D721Med (cell line): ENCODE measurements at regions not wholly inside any gene's neighbourhood (a gene's known extent, or its start where the extent isn't known, plus 50 kb on each side); places are given as distances from the start of the nearest gene placed in this dataset.
A peak's percentile ranks its signal among the peaks of the same experiment; 100 is the strongest.

ENCODE experiments used
- DNase-seq: peaks from one replicate; pipeline ENCODE4 v3.0.0; 2011; ENCODE audit warnings: low spot score; ENCODE audit not compliant: insufficient read length
- FAIRE-seq: peaks from 2 replicates; lab custom pipeline; 2011; peaks lifted over from hg19 to GRCh38; lab: Jason Lieb, UNC
- CTCF ChIP-seq: IDR thresholded peaks from 2 replicates; pipeline ENCODE4 v1.5.1; 2012; ENCODE audit warnings: mild to moderate bottlenecking, control low read depth; ENCODE audit not compliant: insufficient read depth; ENCODE audit errors: missing control alignments

- DNase-seq (no peak), FAIRE-seq (peak; percentile 85)
- TF ChIP-seq CTCF = no peak
Observed at GRCh38 chr1:199208847-199209246, 570.0 kb downstream of the PTPRC start.

GRCh38 chr1:199218065-199218464 lies 579.2 kb downstream of the PTPRC start:
- DNase-seq (no peak), FAIRE-seq (no peak)
- TF ChIP-seq CTCF = no peak

- DNase-seq (no peak), FAIRE-seq (no peak)
- no peak for TF ChIP-seq CTCF
Observed at GRCh38 chr1:199218533-199218932, 579.7 kb downstream of the PTPRC start.

GRCh38 chr1:199220031-199220430 lies 581.2 kb downstream of the PTPRC start:
- FAIRE-seq (no peak), DNase-seq (no peak)
- no peak for TF ChIP-seq CTCF

- no peak for TF ChIP-seq CTCF
- FAIRE-seq (no peak), DNase-seq (no peak)
Observed at GRCh38 chr1:199221371-199222150, 582.7 kb downstream of the PTPRC start.

- DNase-seq = no peak
- no peak for TF ChIP-seq CTCF
- FAIRE-seq = no peak
Observed at GRCh38 chr1:199223936-199224335, 585.1 kb downstream of the PTPRC start.

- no peak for TF ChIP-seq CTCF
- FAIRE-seq (no peak), DNase-seq (no peak)
Observed at GRCh38 chr1:199226163-199226562, 587.3 kb downstream of the PTPRC start.
